SK-N-MC (cell line): ENCODE measurements at regions not wholly inside any gene's neighbourhood (a gene's known extent, or its start where the extent isn't known, plus 50 kb on each side); places are given as distances from the start of the nearest gene placed in this dataset.

ENCODE experiments used
- EZH2 ChIP-seq: fragments of 200-600 bp; sonication (generic); IDR thresholded peaks from one replicate; pipeline ENCODE4 v1.6.1; 2017; ENCODE audit warnings: antibody characterized with exemption
- FOXP2 ChIP-seq: optimal IDR thresholded peaks from 2 replicates; pipeline ENCODE3; 2011; ENCODE audit warnings: mild to moderate bottlenecking, moderate library complexity; ENCODE audit not compliant: insufficient read depth; ENCODE audit errors: extremely low read length, control extremely low read depth
- POLR2AphosphoS5 ChIP-seq: IDR thresholded peaks from 2 replicates; pipeline ENCODE4 v1.6.1; 2012; ENCODE audit warnings: mild to moderate bottlenecking, low read depth, low read length, borderline replicate concordance

DNA sequence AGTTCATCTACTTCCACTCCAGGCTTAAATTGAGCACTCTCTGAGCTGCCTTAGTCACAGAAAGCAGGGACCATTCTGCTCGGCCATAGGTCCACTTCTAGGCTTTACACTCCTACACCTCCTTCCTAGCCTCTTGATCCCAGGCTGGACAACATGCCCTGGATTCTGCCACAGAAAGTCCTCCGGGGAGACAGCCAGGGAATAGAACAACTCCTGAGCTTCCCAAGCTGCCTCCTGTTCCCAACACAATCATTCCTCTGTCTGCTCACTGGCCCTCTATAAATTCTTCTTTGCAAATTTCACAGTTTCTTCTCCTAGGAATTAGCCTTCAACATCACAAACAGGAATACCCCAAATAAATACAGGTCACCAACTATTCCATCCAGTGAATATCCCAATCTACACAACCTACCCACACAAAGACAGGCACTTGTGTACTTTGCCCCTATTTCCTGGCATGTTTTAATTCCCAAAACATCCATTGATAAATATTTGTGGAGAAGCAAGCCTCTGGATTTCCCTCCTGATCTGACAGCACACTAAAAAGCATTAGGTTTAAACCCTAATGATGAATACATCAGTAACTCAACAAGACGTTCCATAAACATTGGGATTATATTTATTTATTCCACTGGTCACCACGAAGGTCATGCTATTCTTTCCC, 125.5 kb downstream of the ENC1 start:
- no peak for TF ChIP-seq EZH2
- no peak for TF ChIP-seq POLR2AphosphoS5
- no peak for TF ChIP-seq FOXP2
